BJ (cell line): ENCODE measurements at regions not wholly inside any gene's neighbourhood (a gene's known extent, or its start where the extent isn't known, plus 50 kb on each side); places are given as distances from the start of the nearest gene placed in this dataset.

Experiments
- CTCF ChIA-PET: fragments of 350-600 bp; formaldehyde crosslinking; extraction: SDS; loops from one replicate; lab custom pipeline; 2021; ENCODE audit warnings: antibody characterized with exemption, inconsistent platforms; lab: Yijun Ruan, JAX
- POLR2A ChIA-PET: fragments of 300-600 bp; sonication (Branson Sonifier 250); formaldehyde crosslinking; extraction: SDS; loops from one replicate; lab custom pipeline; 2021; ENCODE audit warnings: antibody characterized with exemption; lab: Charles Lee
- DNase-seq: peaks from one replicate; pipeline ENCODE4 v3.0.0-alpha.2; 2011; ENCODE audit warnings: low read depth
- H3K27me3 ChIP-seq: 2 replicates; pipeline ENCODE4 v1.6.0; 2011; ENCODE audit warnings: low read length; ENCODE audit not compliant: control insufficient read depth, insufficient read depth
- H3K36me3 ChIP-seq: 2 replicates; pipeline ENCODE4 v1.5.1; 2011; ENCODE audit warnings: low read length; ENCODE audit not compliant: control insufficient read depth, insufficient read depth
- H3K4me3 ChIP-seq: 2 replicates; pipeline ENCODE4 v1.5.1; 2011; ENCODE audit warnings: low read depth, mild to moderate bottlenecking, control low read depth, low read length
- TF ChIP-seq, protein P1 (sequence below): IDR thresholded peaks from 2 replicates; pipeline ENCODE4 v1.5.1; 2011; ENCODE audit warnings: low read depth, mild to moderate bottlenecking, control low read depth, inconsistent platforms, low read length, moderate library complexity; ENCODE audit not compliant: insufficient read depth

DNA sequence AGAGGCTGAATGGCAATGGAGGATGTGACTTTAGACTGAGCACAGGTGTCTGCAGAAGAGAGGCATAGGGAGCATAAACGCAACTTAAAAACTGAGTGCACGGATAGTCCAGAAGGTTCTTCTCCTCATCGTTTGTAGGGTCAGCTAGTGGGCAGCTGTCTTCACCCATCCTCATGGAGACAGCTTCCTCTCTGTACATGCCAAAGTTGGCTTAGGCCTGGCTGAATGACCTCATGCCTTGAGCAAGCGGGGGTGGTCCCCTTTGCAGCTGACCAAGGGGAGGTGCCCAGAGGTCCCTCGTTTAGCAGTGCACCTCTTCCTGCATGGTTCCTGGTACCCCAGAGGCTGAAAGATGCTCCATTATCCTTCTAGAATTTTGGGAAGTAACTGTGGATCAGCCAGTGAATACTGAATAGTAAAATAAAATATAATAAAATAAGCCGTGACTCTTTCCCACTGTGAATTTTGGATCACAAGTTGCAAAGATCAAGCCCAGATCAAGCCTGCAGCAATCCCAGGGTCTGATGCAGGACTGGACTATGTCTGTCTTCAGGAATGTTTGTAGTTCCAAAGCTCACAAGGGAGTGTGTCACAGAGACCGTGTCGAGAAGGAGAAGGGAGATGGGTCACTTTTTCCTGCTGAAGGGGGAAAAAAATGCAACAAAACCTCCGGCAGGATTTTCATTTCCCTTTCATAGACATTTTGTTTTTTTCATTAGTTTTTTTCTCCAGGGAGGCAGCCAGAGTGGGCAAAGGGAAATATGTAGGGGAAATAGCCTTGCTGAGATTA is 295.3 kb upstream of the MKI67 start:
- CTCF ChIA-PET = no interaction called here
- H3K27me3 ChIP-seq = no peaks in the 10 kb centered on the region
- no peak overlapping the region for H3K4me3 ChIP-seq
- no peak for DNase-seq
- no peaks in the 10 kb centered on the region for H3K36me3 ChIP-seq
- POLR2A ChIA-PET = no interaction called here
- TF ChIP-seq, protein P1, sequence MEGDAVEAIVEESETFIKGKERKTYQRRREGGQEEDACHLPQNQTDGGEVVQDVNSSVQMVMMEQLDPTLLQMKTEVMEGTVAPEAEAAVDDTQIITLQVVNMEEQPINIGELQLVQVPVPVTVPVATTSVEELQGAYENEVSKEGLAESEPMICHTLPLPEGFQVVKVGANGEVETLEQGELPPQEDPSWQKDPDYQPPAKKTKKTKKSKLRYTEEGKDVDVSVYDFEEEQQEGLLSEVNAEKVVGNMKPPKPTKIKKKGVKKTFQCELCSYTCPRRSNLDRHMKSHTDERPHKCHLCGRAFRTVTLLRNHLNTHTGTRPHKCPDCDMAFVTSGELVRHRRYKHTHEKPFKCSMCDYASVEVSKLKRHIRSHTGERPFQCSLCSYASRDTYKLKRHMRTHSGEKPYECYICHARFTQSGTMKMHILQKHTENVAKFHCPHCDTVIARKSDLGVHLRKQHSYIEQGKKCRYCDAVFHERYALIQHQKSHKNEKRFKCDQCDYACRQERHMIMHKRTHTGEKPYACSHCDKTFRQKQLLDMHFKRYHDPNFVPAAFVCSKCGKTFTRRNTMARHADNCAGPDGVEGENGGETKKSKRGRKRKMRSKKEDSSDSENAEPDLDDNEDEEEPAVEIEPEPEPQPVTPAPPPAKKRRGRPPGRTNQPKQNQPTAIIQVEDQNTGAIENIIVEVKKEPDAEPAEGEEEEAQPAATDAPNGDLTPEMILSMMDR = no peak

DNA sequence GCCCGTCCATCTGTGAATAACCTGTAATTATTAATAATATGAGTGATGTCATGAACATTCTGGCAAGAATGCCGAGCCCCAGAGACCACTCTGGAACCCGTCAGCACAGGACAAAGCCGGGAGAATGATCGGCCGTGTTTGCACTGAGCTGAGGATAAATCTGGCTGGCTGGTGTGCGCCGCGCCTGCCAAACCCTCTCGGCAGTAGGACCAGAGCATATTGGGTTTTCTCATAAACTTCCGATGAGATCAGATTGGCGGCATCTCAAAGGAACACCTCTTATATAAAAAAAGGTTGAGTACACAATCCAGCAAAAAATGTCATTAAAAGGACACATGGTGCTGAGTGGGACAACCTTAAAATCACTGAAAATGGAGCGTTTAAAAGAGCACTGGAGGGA is 296.0 kb upstream of the MKI67 start:
- TF ChIP-seq, protein P1 = no peak
- POLR2A ChIA-PET = no interaction called here
- H3K4me3 ChIP-seq = no peak overlapping the region
- CTCF ChIA-PET = no interaction called here
- no peaks in the 10 kb centered on the region for H3K36me3 ChIP-seq
- no peaks in the 10 kb centered on the region for H3K27me3 ChIP-seq
- no peak for DNase-seq

DNA sequence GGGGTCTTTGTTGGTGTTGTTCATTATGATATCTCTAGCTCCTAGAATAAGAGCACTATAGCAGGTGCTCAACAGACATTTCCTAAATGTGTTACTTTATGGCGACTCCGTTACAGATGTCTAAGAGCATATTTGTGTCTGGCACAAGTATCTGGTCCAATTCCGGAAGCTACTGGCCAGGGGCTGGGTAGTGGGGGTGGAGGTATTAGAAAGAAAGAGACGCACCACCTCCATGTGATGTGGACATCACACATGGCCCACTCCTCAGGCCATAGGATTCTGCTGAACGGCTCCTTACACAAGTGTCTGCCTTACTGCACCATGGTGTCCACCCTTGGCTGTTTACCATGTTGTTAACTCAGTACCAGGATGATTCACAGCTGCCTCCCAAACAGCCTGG is 296.8 kb upstream of the MKI67 start:
- CTCF ChIA-PET = no interaction called here

DNA sequence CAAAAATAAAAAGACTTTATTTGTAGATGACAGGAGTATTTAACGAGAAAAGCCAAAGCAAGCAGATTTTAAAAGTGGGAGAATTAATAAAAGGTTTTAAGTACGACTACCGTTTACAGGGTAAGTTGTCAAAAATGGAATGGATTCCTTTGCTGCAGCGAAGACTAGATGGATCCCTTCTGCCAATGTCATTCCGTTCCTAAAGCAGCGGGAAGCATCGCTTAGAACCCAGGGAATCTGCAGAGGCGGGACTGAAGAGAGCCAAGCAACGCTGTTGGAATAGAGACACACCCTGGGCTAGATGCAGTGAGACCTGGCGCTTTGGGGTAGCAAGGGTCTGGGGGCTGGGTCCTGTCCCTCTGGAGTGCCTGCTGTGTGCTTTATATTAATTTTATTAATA is 303.1 kb upstream of the MKI67 start:
- ChIA-PET CTCF (no interaction called here), POLR2A (no interaction called here)
- DNase-seq = no peak
- no peak overlapping the region for H3K4me3 ChIP-seq
- no peaks in the 10 kb centered on the region for H3K36me3 ChIP-seq
- TF ChIP-seq, protein P1 = no peak
- H3K27me3 ChIP-seq = no peaks in the 10 kb centered on the region

More for the DNA sequence above, 296.8 kb upstream of the MKI67 start:
- TF ChIP-seq, protein P1 = no peak
- POLR2A ChIA-PET = no interaction called here
- Histone ChIP-seq H3K27me3 (no peaks in the 10 kb centered on the region), H3K36me3 (no peaks in the 10 kb centered on the region), H3K4me3 (no peak overlapping the region)
- DNase-seq = no peak

DNA sequence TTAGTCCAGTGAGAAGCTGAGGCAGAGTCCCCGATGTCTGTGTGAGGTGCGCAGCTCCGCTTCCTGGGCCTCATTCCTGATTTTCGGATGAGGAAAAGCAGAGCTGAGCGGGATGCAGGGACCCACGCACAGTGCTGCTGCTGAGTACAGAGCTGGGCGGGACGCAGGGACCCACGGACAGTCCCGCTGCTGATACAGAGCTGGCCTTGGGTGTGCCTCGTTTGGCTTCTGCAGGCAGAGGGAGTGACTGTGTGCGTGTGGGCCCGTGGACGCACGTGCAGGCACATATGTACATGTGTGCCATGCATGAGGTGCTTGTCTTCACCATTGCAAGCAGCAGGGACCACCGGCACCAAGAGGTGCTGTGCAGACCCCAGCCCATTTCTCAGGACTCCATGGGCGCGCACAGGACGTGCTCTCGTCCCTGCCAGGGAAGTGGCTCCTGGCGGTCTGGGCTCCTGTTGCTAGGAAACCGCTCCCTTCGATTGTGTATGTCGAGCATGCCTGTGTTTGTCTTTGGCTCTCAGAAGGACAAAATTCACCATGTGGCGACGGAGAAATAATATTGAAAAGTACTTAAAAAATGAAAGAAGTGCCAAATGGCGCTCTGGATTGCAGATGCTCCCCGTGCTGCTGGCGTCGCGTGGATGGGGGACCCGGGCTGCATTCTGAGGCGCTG is 303.8 kb upstream of the MKI67 start:
- Histone ChIP-seq H3K27me3 (no peaks in the 10 kb centered on the region), H3K4me3 (no peak overlapping the region), H3K36me3 (no peaks in the 10 kb centered on the region)
- ChIA-PET POLR2A (no interaction called here), CTCF (no interaction called here)
- DNase-seq = no peak
- TF ChIP-seq, protein P1 = no peak
